CD8-positive, alpha-beta memory T cell (primary cell): ENCODE measurements at regions not wholly inside any gene's neighbourhood (a gene's known extent, or its start where the extent isn't known, plus 50 kb on each side); places are given as distances from the start of the nearest gene placed in this dataset.

ENCODE experiments used
- CTCF ChIA-PET: fragments of 350-600 bp; sonication (Branson Sonifier 250); formaldehyde crosslinking; loops from one replicate; lab custom pipeline; 2021; ENCODE audit warnings: antibody characterized with exemption; lab: Charles Lee
- POLR2A ChIA-PET: fragments of 350-600 bp; sonication (Branson Sonifier 250); formaldehyde crosslinking; loops from one replicate; lab custom pipeline; 2021; ENCODE audit warnings: antibody characterized with exemption; lab: Charles Lee
- DNase-seq, 5 donors: peaks; one replicate each; pipeline versions ENCODE4 v3.0.0 to v3.0.0-alpha.2; 2020 to 2022; ENCODE audit warnings: mixed read lengths in 1 of 5
- H3K27ac ChIP-seq: one replicate; pipeline ENCODE4 v1.7.0; 2013; ENCODE audit warnings: low read depth, mild to moderate bottlenecking, low read length, moderate library complexity
- H3K27me3 ChIP-seq: 2 replicates; pipeline ENCODE4 v1.7.0; 2013; ENCODE audit warnings: low read length, mild to moderate bottlenecking; ENCODE audit not compliant: insufficient read depth, poor library complexity, severe bottlenecking
- H3K36me3 ChIP-seq: 2 replicates; pipeline ENCODE4 v1.7.0; 2013; ENCODE audit warnings: mild to moderate bottlenecking, low read length, moderate library complexity; ENCODE audit not compliant: insufficient read depth
- H3K4me1 ChIP-seq: 2 replicates; pipeline ENCODE4 v1.7.0; 2013; ENCODE audit warnings: mild to moderate bottlenecking, low read length, moderate library complexity; ENCODE audit not compliant: insufficient read depth
- H3K4me3 ChIP-seq: 2 replicates; pipeline ENCODE4 v1.7.0; 2013; ENCODE audit warnings: mild to moderate bottlenecking, low read length
- H3K9me3 ChIP-seq: 2 replicates; pipeline ENCODE4 v1.7.0; 2013; ENCODE audit warnings: mild to moderate bottlenecking, low read length
- H3K27ac Mint-ChIP-seq, 8 donors: one replicate each; pipeline ENCODE4 v1.8.0; 2020 to 2021; ENCODE audit warnings: mixed read lengths in 8 of 8, mild to moderate bottlenecking in 6 of 8, inconsistent platforms in 3 of 8, moderate library complexity in 3 of 8
- H3K27me3 Mint-ChIP-seq, 2 donors: one replicate each; pipeline ENCODE4 v1.8.0; 2020 to 2021; ENCODE audit warnings: mixed read lengths in 2 of 2, mild to moderate bottlenecking in 1 of 2, moderate library complexity in 1 of 2
- H3K36me3 Mint-ChIP-seq, 3 donors: one replicate each; pipeline ENCODE4 v1.8.0; 2020 to 2021; ENCODE audit warnings: mixed read lengths in 3 of 3, inconsistent platforms in 1 of 3, mild to moderate bottlenecking in 1 of 3
- H3K4me1 Mint-ChIP-seq, 3 donors: one replicate each; pipeline ENCODE4 v1.8.0; 2020 to 2021; ENCODE audit warnings: mixed read lengths in 3 of 3, inconsistent platforms in 1 of 3, mild to moderate bottlenecking in 1 of 3
- H3K4me3 Mint-ChIP-seq, 7 donors: one replicate each; pipeline ENCODE4 v1.8.0; 2020 to 2021; ENCODE audit warnings: mixed read lengths in 7 of 7, mild to moderate bottlenecking in 6 of 7, moderate library complexity in 4 of 7, inconsistent platforms in 2 of 7
- H3K9me3 Mint-ChIP-seq, 5 donors: one replicate each; pipeline ENCODE4 v1.8.0; 2020 to 2022; ENCODE audit warnings: mixed read lengths in 5 of 5, mild to moderate bottlenecking in 3 of 5, moderate library complexity in 2 of 5, inconsistent platforms in 1 of 5

DNA sequence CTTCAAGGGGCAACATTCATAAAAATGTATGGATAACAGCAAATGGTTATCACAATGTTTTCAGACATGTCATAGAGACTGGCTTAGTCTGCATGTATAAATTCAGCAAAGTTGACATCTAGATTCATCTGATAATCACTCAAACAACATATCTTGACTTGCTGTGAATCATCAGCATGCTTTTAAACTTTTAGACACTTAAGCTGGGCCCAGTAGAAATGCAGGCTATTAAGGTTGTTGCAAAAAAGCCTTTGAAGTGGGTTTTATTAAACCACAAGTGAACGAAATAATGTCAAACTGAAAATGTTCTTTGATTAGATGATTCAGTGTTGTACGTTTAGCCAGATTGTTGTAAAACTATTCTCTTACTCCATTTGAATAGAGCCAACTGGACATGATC, 759.6 kb downstream of the NXPH1 start:
- H3K4me3 Mint-ChIP-seq: no peak overlapping the region
- ChIA-PET POLR2A (no interaction called here), CTCF (no interaction called here)
- no peaks in the 10 kb centered on the region for H3K4me1 Mint-ChIP-seq
- no peaks in the 10 kb centered on the region for H3K27me3 Mint-ChIP-seq
- no peak for DNase-seq
- no peaks in the 10 kb centered on the region for H3K9me3 ChIP-seq
- no peaks in the 10 kb centered on the region for H3K4me1 ChIP-seq
- no peak overlapping the region for H3K4me3 ChIP-seq
- H3K36me3 Mint-ChIP-seq: no peaks in the 10 kb centered on the region
- peaks cover 2 to 29% (median 4%) of the 10 kb centered on the region in 5 donors for H3K9me3 Mint-ChIP-seq
- no peaks in the 10 kb centered on the region for H3K27me3 ChIP-seq
- no peak overlapping the region for H3K27ac Mint-ChIP-seq
- H3K27ac ChIP-seq: no peak overlapping the region
- no peaks in the 10 kb centered on the region for H3K36me3 ChIP-seq

DNA sequence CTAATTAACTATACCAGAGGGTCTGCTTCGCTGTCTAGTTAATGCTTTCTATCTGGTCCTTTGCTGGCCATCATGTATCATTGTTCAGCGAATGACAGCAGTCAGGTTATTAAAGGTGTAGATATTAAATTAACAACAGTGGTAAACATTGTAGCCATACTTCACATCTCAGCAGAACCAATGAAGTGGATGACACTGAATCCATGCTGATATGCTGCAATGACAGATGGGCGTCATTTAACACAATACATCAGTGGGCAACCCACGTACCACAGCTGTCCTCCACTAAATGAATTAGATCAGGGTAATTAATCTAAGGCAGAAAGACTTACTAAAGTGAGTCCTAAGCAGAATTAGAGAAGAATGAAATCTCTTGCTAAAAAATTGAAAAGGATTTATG, 767.2 kb downstream of the NXPH1 start:
- Mint-ChIP-seq H3K27ac (no peak overlapping the region), H3K4me1 (no peaks in the 10 kb centered on the region), H3K27me3 (no peaks in the 10 kb centered on the region), H3K36me3 (no peaks in the 10 kb centered on the region), H3K9me3 (peaks cover 0 to 34% (median 7%) of the 10 kb centered on the region in 5 donors), H3K4me3 (no peak overlapping the region)
- Histone ChIP-seq H3K4me3 (no peak overlapping the region), H3K27ac (no peak overlapping the region), H3K36me3 (no peaks in the 10 kb centered on the region), H3K9me3 (no peaks in the 10 kb centered on the region), H3K27me3 (no peaks in the 10 kb centered on the region), H3K4me1 (no peaks in the 10 kb centered on the region)
- ChIA-PET POLR2A (no interaction called here), CTCF (no interaction called here)
- no peak for DNase-seq

DNA sequence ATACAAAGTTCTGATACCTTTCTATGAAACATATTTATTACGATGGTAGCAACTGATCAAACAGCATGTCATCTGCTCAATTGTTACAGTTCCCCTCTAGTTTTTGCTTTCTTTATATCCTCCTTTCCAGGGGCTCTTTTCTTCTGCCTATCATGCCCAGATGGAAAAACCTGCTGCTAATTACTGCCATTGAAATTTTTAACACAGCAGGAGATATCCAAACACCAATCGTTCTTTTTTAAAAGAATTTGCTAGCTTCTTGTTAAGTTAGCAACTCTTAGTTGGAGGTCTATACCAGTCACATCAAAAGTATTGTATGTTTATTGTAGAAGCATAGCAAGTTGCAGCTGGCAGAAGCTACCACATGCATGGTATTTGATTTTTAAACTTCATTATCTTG, 768.5 kb downstream of the NXPH1 start:
- Mint-ChIP-seq H3K27me3 (no peaks in the 10 kb centered on the region), H3K36me3 (no peaks in the 10 kb centered on the region), H3K9me3 (peaks cover 0 to 46% (median 9%) of the 10 kb centered on the region in 5 donors), H3K4me1 (no peaks in the 10 kb centered on the region), H3K4me3 (no peak overlapping the region), H3K27ac (no peak overlapping the region)
- H3K36me3 ChIP-seq: no peaks in the 10 kb centered on the region
- no peaks in the 10 kb centered on the region for H3K27me3 ChIP-seq
- no peak overlapping the region for H3K4me3 ChIP-seq
- no peaks in the 10 kb centered on the region for H3K9me3 ChIP-seq
- ChIA-PET POLR2A (no interaction called here), CTCF (no interaction called here)
- no peak overlapping the region for H3K27ac ChIP-seq
- DNase-seq: no peak
- H3K4me1 ChIP-seq: no peaks in the 10 kb centered on the region

DNA sequence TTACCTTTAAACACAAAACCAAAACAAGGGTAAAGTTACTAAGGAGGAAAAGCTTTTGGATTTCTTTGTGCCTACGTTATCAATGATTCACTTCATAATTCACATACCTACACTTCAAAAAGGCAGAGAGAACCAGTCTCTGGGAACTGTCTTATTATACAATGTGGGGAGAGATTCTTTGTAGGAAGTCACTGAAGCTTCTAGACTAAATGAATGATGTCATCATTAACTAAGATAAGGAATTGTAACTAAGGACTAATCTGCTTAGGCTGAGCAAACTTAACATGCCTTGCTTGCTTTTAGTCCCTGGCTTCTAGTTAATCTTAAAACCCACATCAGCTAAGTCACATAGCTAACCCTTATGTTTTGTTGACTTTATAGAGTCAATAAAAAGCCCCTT, 771.2 kb downstream of the NXPH1 start:
- Histone ChIP-seq H3K36me3 (no peaks in the 10 kb centered on the region), H3K4me1 (no peaks in the 10 kb centered on the region), H3K27me3 (no peaks in the 10 kb centered on the region), H3K9me3 (no peaks in the 10 kb centered on the region), H3K27ac (no peak overlapping the region), H3K4me3 (no peak overlapping the region)
- Mint-ChIP-seq H3K9me3 (peaks cover 0 to 44% (median 8%) of the 10 kb centered on the region in 5 donors), H3K4me1 (no peaks in the 10 kb centered on the region), H3K27me3 (no peaks in the 10 kb centered on the region), H3K4me3 (no peak overlapping the region), H3K27ac (no peak overlapping the region), H3K36me3 (no peaks in the 10 kb centered on the region)
- no peak for DNase-seq
- ChIA-PET POLR2A (no interaction called here), CTCF (no interaction called here)

DNA sequence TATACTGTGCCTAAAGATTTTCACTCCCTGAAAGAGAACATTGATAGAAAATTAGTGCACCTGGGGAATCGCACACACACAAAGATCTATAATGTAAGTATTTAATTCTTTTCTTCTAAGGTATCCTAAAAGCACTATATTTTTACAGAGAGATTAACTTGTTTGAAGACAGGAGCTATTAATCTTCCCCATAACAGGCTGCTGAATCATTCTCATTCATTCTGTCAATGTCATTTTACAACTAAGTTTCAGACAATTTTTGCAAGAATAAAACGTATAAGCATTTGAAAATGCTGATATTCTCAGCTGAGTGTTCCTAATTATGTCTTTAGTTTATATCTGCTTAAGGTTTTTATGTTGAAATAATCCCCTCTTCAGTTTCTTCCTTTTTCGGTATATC, 776.7 kb downstream of the NXPH1 start:
- CTCF ChIA-PET: no interaction called here
- POLR2A ChIA-PET: no interaction called here
- no peak overlapping the region for H3K4me3 Mint-ChIP-seq
- Histone ChIP-seq H3K4me3 (no peak overlapping the region), H3K27me3 (no peaks in the 10 kb centered on the region), H3K27ac (no peak overlapping the region), H3K9me3 (no peaks in the 10 kb centered on the region), H3K4me1 (no peaks in the 10 kb centered on the region), H3K36me3 (no peaks in the 10 kb centered on the region)
- peaks cover 0 to 43% (median 2%) of the 10 kb centered on the region in 5 donors for H3K9me3 Mint-ChIP-seq
- no peaks in the 10 kb centered on the region for H3K36me3 Mint-ChIP-seq
- no peak overlapping the region for H3K27ac Mint-ChIP-seq
- no peaks in the 10 kb centered on the region for H3K27me3 Mint-ChIP-seq
- H3K4me1 Mint-ChIP-seq: no peaks in the 10 kb centered on the region
- no peak for DNase-seq

DNA sequence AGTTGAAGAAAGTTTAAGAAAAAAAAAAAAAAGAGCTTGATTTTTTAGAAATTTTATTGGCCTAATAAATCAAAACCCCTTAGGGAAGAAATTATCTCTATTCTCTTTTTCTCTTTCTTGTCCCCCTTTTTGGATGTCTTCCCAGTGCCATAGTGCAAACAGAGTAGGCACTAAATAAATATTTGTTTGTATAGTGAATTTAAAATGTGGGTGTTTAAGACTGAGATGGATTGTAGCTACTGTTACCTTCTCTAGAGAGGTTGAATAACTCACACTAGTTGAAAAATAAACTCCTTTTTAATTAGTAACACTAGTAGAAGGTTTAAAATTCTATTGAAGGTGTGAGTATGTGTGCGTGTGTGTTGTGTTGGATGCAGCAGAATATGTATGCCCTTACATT, 783.8 kb downstream of the NXPH1 start:
- Mint-ChIP-seq H3K27ac (no peak overlapping the region), H3K4me3 (no peak overlapping the region), H3K36me3 (no peaks in the 10 kb centered on the region), H3K4me1 (no peaks in the 10 kb centered on the region), H3K9me3 (peaks cover 2 to 22% (median 5%) of the 10 kb centered on the region in 5 donors), H3K27me3 (no peaks in the 10 kb centered on the region)
- Histone ChIP-seq H3K4me1 (no peaks in the 10 kb centered on the region), H3K4me3 (no peak overlapping the region), H3K9me3 (no peaks in the 10 kb centered on the region), H3K27me3 (no peaks in the 10 kb centered on the region), H3K27ac (no peak overlapping the region), H3K36me3 (no peaks in the 10 kb centered on the region)
- DNase-seq: no peak
- CTCF ChIA-PET: no interaction called here
- POLR2A ChIA-PET: no interaction called here

DNA sequence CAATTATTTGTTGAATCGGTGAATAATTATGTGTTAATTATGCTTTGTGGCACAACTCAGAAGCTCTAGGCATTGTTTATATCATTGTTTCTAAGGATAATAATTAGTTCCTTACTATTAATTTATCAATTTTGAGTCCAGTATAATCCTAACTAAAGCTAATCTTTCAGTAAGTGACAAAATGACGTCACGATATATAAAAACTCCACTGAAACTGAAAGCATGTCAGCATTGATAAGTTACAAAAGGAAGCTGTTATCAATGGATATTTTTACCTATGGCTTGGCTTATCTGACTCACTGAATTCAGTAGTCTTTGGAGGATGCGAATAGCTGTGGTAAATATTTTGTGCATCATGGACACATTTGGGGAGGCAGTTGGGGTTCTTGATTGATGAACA, 793.1 kb downstream of the NXPH1 start:
- H3K27ac ChIP-seq: no peak overlapping the region
- CTCF ChIA-PET: no interaction called here
- no peaks in the 10 kb centered on the region for H3K27me3 Mint-ChIP-seq
- no peak overlapping the region for H3K4me3 Mint-ChIP-seq
- no peaks in the 10 kb centered on the region for H3K4me1 Mint-ChIP-seq
- no peaks in the 10 kb centered on the region for H3K27me3 ChIP-seq
- no peaks in the 10 kb centered on the region for H3K36me3 ChIP-seq
- no peak overlapping the region for H3K27ac Mint-ChIP-seq
- no peaks in the 10 kb centered on the region for H3K4me1 ChIP-seq
- no peaks in the 10 kb centered on the region for H3K36me3 Mint-ChIP-seq
- no peaks in the 10 kb centered on the region for H3K9me3 ChIP-seq
- POLR2A ChIA-PET: no interaction called here
- H3K4me3 ChIP-seq: no peak overlapping the region
- DNase-seq: no peak
- peaks cover 2 to 27% (median 3%) of the 10 kb centered on the region in 5 donors for H3K9me3 Mint-ChIP-seq

DNA sequence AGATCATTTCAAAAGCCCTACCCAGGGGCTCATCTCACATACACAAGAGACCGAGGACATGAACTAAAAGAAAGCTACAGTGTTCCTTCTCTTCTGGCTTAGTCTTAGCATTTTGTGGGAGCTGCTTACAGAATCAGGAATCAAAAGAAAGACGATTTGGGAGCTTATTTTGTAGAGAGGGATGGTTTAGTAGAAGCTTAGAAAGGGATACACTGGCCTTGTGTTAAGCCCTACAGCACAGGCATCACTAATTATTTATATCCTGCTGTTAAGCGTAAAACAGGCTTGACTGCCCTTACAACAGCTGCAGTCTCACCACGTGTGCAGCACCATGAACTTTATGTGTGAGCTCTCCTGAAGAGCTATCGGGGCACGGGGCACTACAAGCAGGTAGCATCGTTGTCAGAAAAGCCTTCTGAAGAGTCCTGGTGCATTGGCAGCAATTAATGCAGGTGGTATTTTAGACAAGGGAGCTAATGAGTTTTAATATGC, 798.3 kb downstream of the NXPH1 start:
- no peaks in the 10 kb centered on the region for H3K27me3 Mint-ChIP-seq
- CTCF ChIA-PET: no interaction called here

DNA sequence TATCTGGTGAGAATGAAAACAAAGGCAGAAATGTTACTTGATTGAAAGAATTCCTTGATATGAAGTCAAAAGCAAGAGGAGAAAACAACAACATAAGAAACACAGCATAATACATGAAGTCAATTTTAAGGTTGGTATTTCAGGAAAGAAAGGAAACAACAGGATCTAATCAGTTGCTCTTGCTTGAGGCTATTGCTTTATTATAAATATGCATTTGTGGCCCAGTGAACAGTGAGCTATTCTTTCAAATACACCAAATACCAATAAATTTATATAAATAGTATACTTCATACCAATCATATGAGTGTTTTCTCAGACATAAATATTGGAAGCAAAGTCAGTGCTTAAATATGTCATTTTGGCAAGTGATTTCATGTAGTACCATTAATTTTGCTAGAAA, 806.6 kb downstream of the NXPH1 start:
- no peak overlapping the region for H3K27ac Mint-ChIP-seq
- no peak overlapping the region for H3K4me3 Mint-ChIP-seq
- Histone ChIP-seq H3K36me3 (no peaks in the 10 kb centered on the region), H3K9me3 (no peaks in the 10 kb centered on the region), H3K27me3 (no peaks in the 10 kb centered on the region), H3K4me1 (no peaks in the 10 kb centered on the region), H3K27ac (no peak overlapping the region), H3K4me3 (no peak overlapping the region)
- no peak for DNase-seq
- H3K4me1 Mint-ChIP-seq: no peaks in the 10 kb centered on the region
- ChIA-PET POLR2A (no interaction called here), CTCF (no interaction called here)
- peaks cover 4 to 19% (median 10%) of the 10 kb centered on the region in 5 donors for H3K9me3 Mint-ChIP-seq
- peaks cover 0 to 3% of the 10 kb centered on the region in 2 donors for H3K27me3 Mint-ChIP-seq
- H3K36me3 Mint-ChIP-seq: no peaks in the 10 kb centered on the region

More for the DNA sequence above, 798.3 kb downstream of the NXPH1 start:
- POLR2A ChIA-PET: no interaction called here
- Mint-ChIP-seq H3K36me3 (no peaks in the 10 kb centered on the region), H3K4me3 (no peak overlapping the region), H3K27ac (no peak overlapping the region), H3K4me1 (no peaks in the 10 kb centered on the region), H3K9me3 (peaks cover 0 to 24% (median 2%) of the 10 kb centered on the region in 5 donors)
- Histone ChIP-seq H3K36me3 (no peaks in the 10 kb centered on the region), H3K9me3 (no peaks in the 10 kb centered on the region), H3K4me3 (no peak overlapping the region), H3K27me3 (no peaks in the 10 kb centered on the region), H3K4me1 (no peaks in the 10 kb centered on the region), H3K27ac (no peak overlapping the region)
- DNase-seq: no peak
